GM19025 (cell line): ENCODE measurements at regions not wholly inside any gene's neighbourhood (a gene's known extent, or its start where the extent isn't known, plus 50 kb on each side); places are given as distances from the start of the nearest gene placed in this dataset.
A peak's percentile ranks its signal among the peaks of the same experiment; 100 is the strongest.

Experiments used
- ATAC-seq: cut with Tn5 transposase; IDR thresholded peaks from one replicate; pipeline ENCODE4 v1.9.1; 2021; ENCODE audit warnings: mild to moderate bottlenecking, low read depth, moderate library complexity; ENCODE audit not compliant: unreplicated experiment

DNA sequence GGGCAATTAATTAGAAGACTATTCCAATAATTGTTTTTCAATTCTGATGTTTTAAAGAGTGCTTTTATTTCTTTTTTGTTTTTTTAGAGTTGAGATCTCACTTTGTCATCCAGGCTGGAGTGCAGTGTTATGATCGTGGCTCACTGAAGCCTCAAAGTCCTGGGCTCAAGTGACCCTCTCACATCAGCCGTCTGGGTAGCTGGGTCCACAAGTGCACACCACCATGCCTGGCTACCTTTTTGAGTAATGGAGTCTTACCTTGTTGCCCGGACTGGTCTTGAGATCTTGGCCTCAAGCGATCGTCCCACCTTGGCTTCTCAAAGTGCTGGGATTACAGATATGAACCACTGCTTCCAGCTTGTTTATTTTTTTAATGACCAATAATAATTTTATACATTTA is 207.8 kb downstream of the NDFIP2 start:
- ATAC-seq, result no peak

DNA sequence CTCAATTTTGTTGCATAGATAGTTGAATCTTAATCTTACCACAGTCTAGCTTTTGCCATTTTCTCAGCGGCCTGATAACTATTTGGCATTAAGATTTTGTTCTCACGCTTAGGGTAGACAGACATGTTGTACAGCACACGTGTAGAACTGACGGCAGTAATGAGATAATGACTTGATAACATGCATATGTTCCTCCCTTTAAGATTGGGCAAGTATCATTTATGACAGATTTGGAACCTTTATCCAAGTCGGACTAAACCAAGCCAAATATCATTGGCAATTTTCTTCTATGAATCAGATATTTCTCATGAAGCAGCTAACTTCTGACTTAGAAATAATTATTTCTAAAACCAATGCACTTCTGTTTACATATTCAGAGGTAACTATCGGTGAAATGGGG is 205.5 kb downstream of the NDFIP2 start:
- ATAC-seq, result no peak

DNA sequence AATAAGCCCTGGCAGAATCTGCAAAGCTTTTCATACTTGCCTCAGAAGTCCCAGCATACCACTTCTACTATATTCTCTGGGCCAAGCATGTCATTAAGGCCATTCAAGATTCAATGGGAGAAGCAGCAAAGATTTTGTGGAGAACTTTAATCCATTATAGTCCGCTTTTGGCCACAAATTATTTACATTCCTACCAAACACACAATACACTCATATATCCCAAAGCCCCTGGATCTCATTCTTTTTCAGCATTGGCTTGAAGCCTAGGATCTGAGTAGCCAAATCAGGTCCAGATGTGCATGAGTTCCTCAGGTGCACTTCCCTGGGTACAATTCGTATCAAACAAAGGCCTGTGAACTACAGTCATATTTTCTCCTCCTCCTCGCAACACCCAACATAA is 203.4 kb downstream of the NDFIP2 start:
- ATAC-seq, result no peak

DNA sequence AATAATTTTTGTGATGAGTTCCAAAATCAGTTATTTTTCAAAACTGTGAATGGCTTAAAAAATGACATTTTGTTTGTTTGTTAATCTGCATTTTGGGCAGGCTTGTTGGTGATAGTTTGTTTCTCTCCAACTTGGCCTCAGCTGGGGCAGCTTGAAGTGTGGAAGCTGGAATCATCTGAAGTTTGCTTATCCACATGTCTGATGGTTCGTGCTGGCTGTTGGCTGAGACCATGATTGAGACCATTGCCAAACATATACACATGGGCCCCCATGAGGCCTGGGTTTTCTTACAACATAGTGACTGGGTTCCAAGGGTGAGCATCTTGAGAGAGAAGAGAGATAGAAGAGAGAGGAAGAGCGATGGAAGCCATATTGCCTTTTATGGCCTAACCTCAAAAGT is 201.2 kb downstream of the NDFIP2 start:
- ATAC-seq, result no peak

DNA sequence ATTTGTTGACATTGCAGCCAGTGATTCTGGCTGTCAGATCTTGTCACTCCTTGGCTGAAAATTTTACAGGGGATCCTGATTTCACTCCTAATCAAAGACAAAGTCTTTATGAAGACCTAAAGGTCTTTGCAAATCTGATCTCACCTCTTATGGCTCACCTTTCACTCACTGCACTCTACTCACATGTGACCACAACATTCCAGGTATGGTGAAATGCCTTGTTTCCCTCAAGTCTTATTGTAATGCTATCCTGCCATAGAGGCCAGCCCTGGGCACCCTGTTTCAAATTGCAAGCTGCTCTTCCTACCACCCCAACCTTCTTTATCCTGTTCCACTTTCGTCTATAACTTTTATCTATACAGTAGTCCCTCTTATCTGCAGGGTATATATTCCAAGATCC is 200.1 kb downstream of the NDFIP2 start:
- ATAC-seq, result no peak

DNA sequence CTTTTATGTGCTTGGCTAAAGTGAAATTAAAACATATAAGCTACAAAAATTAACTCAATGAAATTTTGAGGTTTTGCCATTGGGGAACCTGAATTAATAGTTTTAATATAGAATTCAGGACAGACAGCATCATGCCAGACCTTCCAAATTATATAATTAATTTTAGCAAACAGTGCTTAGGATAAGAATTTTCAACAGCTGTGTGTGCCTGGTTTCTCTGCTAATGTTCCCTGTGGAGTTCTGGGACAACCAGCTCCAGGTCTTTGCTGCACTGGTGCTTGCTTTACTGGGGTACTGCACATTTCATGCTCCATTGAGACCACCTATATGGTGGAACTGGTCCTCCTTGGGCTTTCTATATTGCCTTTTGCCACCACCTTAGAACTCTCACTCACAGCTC is 199.5 kb downstream of the NDFIP2 start:
- no peak for ATAC-seq

DNA sequence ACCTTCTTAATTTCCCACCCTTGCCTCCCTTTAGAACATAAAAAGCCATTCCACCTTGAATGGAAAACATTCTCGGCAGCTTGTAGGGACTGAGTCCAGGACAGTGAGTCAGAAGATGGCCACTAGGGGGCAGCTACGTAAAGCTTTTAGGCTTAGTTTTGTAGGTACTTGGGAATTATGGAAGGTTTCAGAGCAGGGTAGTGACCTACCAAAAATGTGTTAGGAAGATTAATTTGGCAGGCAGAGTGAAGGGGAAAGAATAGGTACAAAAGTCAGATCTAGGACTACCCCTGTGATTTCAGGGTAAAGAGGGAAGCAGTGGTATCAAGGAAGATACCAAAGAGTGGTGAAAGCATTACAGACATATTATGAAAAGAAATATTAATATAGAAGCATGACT is 198.4 kb downstream of the NDFIP2 start:
- ATAC-seq, result peak; percentile 48

DNA sequence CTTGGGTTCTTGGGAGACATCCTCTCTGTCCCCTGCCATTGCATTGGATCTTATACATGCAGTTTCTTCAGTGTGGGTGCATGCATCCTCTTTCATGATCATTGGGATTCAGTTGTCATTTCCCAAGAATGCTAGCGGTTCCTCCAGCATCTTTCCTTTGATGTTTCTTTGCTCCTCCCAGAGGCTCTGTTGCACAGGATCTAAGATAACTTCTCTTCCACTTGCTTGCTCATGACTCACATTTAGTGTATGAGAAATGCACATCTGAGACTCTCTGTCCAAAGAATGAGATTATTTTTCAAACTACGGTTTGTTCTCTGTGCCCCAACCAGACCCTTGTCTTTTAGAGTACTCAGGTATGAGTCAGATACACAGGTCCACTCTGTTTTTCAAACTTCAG is 197.1 kb downstream of the NDFIP2 start:
- ATAC-seq, result no peak

DNA sequence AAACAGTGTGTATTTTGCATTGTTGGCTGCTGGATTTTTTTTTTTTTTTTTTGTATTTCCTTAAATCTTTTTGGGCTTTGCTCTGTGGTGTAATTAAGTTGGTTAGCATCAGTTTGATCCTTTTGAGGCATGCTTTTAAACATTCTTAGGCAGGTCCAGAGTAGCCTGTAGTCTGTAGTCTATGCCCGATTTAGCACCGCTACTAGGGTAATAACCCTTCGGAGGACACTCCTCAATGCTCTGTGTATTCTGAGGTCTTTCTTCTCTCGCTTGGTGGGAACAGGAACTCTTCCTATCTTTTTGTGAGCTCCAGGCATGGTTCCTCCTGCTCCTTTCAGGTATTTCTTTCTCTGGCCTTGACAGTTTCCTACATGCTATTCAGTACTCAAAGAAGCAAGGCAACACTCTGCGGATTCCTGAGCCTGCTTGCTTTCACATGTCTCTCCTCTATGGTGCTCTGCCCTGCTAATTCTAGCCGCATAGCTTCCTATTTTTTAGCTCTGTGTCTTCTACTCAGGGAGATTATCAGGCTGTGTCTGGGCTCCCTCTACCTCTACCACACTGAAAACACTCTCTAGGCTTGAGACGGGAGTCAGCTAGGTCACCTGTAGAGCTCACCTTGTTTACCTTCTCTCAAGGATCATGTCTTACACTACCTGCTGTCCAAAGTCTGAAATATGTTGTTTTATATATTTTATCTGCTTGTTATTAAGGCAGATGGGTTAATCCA is 195.1 kb downstream of the NDFIP2 start:
- ATAC-seq, result no peak

DNA sequence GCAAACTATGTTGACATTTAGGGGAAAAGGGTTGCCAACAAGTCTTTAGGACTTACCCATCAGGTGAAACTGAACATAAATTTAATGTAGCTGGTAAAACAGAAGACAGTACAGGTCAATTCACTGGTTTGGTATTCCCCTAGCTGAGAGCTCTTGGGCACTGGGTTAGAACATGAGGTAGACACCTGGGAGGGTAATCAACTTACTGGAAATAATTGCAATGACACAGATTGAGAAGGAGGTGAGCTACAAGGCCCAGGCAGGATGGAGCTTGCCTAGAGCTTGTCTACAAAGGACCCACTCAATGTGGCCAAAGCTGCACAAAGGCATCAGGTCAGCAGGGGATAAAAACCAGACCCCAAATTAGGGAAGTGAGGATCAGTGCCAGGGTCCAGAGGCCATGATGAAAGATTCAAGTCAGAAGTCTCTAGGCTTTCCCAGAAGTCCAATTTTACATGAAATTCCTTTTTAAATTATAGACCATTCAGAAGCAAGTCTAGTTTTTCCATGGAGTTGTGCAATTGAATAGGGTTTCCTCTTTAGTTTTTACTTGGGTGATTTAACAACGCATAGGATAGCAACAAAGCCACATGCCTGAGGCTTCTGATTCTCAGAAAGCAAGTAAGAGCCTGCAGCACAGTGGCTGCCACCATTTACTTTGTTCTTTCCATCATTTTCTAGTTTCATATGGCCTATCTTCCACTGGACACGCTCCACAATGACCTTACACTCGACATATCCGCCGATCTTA is 194.0 kb downstream of the NDFIP2 start:
- no peak for ATAC-seq

DNA sequence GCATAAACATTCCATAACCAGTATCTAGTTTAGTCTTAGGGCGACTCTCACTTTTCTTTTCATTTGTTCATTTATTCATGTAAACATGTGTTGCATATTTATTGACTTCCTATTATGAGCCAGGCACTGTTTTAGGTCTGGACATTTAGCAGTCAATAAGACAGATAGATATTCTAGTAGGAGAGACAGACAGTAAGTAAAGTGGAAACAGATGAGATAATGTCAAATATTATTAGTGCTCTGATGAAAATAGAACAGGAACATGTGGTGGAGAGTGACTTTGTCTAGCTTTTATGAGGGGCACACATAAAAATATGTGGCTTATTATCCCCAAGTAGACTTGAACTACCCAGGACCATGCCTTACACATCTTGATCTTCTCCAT is 193.0 kb downstream of the NDFIP2 start:
- ATAC-seq, result no peak

DNA sequence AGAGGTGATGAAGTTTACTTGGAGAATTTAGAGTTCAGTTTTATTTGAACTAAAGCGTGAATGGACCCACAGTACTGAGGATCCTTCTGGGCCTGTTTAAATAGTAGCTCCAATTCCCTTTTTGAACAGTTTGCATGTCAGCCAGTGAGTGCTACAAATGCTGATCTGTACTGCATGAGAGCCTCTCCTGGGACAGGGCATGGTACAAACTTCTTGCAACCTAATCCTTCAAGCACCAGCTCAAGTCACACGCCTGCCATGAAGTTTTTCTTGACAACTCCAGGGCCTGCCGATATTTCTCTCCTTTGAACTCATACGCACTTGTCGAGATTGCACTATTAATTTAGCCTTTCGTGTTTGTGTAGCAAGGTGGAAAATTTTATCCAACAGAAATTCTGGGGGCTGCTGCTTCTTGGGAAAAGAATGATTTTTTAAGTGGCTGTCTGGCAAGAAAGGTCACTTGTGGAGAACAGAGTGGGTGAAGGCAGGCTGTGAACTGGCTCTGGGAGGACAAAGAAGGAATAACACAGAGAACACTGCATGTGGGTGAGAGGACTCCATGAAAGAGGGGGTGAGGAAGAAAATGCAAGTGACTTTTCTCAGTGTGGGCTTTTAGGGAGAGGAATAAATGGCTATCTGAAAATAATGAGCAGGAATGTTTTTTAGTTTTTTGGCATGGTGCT is 192.5 kb downstream of the NDFIP2 start:
- ATAC-seq, result no peak

DNA sequence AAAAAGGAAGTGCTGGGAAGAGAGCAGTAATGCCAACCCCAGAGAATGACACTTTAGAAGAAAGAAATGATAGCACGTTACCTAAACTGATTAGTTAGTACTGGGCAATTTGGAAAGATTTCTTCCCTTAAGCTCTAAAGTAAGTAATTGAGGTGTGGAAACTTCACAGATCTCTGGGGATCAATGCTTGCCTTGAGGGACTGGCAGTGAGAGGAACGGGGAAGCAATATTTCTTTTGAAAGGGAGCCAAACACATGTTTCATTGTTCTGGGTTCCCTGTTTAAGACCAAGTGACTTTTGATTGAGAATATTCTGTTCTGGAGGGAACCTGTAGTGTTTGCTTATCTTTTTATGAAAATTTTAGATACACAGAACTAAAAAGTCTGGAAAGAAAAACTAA is 190.5 kb downstream of the NDFIP2 start:
- no peak for ATAC-seq

DNA sequence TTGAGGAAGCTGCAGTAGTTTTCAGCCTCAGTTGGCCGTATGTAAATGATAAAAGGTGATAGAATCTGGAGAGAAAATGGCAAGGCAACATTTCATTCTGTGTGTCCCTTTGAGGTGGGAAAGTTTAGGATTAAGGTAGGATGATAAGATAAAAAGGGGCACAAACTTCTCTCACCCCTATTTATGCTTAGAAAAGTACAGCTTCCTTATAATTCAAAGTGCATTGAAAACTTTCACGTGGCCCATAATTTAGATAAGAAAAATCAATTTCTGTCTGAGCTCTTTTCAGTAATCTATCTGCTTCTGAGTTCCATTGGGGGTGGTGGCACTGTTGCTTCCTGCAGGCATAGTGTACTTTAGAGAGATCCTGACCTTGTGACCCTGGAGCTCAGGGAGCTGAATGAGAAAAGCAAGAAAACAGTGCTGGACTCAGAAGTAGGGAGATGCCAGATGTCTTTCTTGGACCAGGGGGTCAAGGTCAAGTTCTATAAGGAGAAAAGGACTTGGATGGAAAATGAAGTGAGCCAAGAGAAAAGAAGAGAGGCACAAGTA is 187.3 kb downstream of the NDFIP2 start:
- no peak for ATAC-seq

DNA sequence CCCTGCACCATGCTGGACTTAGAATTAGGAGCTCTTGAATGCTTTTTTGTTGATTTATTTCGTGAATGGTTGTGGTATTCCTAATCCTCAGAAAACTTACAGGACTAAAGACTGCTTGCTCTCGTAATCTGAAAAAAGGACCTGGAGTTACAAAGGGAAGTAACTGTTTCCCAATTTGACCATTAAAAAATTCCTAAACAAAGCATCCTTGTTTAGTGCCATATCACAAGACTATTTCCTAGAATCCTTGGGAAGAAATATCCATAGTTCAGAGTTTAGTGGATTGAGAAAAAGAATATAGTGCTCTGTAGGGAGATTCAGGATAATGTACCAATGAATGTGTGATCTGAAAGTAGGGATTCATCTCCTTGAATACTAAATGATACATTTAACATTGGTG is 186.8 kb downstream of the NDFIP2 start:
- ATAC-seq, result no peak

DNA sequence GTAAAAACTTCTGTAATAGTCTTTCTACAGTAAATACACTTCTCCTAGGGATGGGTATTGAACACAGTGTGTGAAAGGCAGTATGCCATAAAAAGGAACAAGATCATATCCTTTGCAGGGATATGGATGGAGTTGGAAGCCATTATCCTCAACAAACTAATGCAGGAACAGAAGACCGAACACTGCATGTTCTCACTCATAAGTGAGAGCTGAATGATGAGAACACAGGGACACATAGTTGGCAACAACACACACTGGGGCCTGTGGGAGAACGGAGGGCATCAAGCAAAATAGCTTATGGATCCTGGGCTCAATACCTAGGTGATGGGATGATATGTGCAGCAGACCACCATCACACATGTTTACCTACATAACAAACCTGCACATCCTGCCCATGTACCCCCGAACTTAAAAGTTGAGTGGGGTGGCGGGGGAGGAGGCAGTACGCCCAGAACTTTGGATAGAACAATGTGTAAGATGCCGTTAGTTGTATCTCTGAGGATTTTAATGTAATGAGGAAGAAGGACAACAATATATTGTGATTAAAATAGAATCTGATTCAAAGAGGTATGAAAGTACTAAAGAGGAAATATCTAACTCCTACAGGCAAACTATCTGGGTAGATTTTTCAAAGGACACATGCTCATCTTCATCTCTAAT is 183.2 kb downstream of the NDFIP2 start:
- ATAC-seq, result no peak

DNA sequence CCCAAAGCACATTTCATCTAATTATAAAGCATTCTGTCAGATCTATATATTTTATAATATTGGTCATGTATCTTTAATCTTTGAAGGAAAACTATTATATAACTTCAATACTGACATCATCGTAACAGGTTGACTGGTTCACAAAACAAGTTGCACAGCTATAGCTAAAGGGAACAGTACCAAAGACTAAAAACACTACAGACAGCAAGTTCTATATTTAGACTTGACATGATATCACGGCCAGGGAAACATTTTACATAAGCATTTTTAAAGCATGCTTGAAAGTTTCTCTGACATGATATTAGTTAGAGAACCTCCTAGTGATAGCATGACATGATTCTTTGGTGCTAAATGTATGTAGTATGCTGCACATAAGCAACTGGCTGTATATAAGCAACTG is 182.5 kb downstream of the NDFIP2 start:
- no peak for ATAC-seq

DNA sequence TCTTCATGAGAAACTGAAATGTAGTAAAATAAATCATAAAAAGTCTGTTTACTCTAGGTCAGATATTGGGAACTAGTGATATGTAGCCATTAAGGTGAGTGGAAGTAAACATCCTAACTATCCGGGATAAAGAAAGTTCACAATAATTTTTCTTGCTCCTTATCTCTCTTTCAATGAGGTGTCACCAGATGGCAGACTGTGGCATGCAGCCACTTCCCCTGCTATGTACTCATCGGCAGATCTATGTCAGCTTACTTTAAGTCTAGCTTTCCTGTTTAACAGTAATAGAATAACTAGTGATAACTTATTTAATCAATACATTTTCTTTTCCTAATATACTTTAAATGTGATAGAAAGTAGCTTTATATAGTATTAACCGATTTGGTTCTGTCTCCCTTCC is 181.9 kb downstream of the NDFIP2 start:
- ATAC-seq, result no peak

DNA sequence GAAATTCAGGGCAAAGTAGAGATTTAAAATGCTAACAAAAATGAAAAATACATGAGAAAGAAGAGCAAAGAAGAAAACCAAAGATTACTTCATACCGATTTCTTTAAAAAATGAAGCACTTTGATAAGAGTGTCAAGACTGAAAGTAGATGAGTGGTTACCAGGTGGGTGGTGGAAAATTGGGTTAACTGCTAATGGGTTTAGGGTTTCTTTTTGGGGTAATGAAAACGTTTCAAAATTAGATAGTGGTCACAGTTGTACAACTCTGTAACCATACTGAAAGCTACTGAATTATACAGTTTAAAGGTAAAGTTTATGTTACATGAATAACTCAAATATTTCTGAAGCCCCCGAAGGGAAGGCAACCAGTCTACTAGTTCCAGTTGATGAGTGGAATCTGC is 179.4 kb downstream of the NDFIP2 start:
- no peak for ATAC-seq

DNA sequence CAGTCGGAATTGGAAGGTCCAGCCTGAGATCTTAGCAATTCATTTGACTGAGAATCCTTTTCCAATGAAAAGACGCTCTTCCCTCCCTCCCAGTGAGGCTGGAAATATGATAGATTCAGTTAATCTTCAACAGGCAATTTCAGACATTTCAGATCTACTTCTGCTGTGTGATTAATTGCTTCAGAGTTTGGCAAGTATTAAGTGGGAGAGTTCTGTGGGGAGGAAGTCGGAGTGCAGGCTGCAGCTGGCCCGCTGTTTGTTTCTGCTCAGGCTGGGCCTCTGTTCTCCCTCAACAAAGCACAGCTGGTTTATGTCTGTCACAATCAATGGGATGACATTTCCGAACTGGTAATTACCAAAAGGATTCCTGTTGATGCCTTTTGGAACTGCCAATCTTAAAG is 178.2 kb downstream of the NDFIP2 start:
- no peak for ATAC-seq
